HG03045 (cell line): ENCODE measurements at regions not wholly inside any gene's neighbourhood (a gene's known extent, or its start where the extent isn't known, plus 50 kb on each side); places are given as distances from the start of the nearest gene placed in this dataset.
"Not testable (repeated sequence)": the region's sequence is repeated elsewhere in the genome, so short reads cannot be mapped to it uniquely, and the experiment has no call there.

Experiments
- ATAC-seq: cut with Tn5 transposase; IDR thresholded peaks from one replicate; pipeline ENCODE4 v1.9.1; 2021; ENCODE audit warnings: mild to moderate bottlenecking, moderate library complexity; ENCODE audit not compliant: unreplicated experiment

DNA sequence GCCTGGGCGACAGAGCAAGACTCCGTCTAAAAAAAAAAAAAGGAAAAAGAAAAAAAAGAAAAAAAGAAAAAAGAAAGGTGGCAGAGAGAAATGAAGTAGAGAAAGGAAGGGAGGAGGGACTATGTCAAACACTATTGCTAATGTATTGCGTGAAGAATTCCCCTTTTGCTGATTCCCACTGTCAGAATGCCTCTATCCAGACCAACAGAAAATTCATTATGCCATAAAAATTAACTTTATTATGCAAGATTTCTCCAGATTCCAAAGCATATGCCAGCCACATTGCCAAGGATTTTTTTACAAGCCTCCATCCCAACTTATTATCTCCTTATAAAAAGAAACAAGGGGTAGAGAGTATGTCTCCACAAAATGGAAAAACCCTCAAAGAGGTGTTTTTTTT lies 209.3 kb downstream of the MTERF1 start:
- ATAC-seq = no peak

DNA sequence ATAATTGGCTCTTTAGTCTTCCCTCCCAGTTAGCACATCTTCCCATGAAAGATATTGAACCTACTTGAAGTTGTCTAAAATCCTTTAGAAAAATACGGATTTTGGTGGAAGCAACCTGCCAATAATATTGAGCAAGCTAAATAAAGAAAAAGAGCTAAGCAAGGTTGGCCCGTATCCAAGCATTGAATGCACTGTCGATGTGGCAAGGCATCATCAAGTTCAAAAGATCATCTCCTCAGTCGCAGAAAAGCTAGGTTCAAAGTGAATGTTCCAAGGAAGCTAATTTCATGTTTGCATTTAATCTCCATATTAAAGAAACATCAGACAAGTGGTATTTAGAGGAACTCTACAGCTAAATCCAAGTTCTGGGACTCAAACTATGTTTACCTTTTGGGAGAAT lies 206.0 kb downstream of the MTERF1 start:
- no peak for ATAC-seq

DNA sequence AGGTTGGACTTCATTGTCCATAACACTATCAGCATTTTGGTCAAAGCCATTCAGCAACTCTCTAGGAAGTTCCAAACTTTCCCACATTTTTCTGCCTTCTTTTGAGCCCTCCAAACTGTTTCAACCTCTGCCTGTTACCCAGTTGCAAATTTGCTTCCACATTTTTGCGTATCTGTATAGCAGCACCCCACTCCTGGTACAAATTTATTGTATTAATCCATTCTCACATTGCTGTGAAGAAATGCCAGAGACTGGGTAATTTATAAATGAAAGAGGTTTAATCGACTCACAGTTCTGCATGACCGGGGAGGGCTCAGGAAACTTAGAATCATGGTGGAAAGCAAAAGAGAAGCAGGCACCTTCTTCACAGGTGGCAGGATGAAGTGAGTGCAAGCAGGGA lies 198.8 kb downstream of the MTERF1 start:
- ATAC-seq = no peak

DNA sequence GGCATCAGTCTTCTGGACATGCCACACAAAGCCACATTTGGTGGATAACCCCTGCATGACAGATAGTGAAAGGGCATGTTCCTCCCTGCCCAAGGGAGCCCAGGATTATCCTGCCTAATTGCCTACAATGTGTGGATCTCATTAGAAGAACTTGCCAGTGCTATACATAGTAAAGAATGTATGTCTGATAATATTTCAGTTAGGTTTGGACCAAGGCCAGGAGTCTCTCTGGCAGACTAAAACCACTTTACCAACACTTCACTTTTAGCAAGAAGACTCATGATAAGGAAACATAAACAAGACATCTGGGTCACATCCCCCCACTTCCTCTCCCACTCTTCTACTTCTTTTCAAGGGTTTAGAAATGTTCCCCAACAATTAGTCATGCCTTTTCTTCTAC lies 196.7 kb downstream of the MTERF1 start:
- ATAC-seq = no peak

DNA sequence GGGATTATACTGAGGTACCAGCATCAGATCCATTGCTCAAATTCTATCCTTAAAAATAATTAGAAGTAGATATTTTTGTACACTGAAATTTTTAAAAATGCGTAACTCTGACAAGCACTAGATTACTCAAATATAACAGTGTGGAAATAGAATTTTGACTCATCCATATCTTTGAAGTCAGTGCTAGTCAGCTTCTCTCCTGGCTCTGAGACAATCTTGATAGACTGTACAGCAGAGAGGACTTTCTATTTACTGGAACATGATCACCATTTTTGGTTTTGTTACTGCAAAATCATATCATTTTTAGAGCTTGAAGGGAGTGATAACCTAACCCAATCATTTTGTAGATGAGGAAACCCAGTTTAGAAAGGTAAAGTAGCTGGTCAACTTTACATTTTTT lies 195.0 kb downstream of the MTERF1 start:
- no peak for ATAC-seq

DNA sequence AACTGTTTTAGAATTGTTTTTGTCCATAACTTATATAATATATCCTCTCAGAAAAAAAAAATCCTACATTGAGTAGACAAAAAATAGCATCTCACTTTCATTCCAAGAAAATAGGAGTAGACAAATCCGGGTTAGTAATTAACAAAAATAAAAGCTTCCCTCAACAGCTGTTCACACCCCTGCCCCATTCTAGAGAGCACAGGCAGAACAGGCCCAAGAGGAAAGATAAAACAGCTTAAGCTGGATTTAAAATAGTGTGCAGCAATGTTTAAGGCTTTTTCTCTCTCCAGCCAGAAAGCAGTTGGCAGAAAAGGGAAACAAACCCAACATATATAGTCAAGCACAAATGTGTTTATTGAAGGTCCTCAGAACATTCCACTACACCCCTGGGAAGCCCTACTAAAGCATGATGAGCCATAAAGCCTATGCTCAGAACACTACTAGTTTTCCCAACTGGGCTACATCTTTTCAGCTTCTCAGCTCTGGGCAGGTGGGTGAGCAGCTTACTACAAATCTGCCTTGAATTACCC lies 189.9 kb downstream of the MTERF1 start:
- no peak for ATAC-seq

DNA sequence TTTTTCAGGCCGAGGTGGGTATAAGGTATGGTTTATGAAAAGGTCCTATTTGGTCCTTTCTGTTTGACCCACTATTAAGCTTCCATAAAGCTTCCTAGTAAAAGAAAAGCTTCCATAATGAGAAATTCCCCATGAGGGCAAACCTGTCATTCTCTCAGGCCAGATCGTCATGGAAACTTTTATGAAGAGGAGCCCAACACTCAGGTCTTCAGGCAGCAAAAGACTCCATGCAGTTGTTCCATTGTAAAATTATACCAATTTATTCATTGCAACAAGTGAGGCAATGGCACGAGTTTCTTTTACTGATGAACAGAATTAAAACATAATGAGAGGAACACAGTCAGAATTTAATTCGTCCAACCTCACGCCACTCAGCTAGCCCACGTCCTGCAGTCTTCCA lies 188.6 kb downstream of the MTERF1 start:
- ATAC-seq = no peak

DNA sequence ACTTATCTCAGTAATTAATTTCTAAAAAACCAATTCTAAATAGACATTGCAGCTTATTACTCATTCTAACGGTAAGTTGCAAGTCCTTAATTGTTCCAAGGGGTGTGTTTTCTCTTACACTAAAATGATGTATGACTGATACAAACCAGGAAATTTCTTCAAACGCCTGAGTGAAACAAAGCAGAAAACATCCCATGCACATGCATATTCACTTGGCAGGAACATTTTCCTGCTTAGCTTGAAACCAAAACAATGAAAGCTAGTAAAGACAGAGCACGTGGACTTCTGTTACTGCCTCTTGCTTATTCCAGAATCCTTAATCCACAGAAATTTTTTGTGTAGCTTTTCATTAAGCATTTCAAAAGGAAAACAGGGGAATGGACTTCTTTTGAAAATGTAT lies 187.7 kb downstream of the MTERF1 start:
- ATAC-seq = no peak

DNA sequence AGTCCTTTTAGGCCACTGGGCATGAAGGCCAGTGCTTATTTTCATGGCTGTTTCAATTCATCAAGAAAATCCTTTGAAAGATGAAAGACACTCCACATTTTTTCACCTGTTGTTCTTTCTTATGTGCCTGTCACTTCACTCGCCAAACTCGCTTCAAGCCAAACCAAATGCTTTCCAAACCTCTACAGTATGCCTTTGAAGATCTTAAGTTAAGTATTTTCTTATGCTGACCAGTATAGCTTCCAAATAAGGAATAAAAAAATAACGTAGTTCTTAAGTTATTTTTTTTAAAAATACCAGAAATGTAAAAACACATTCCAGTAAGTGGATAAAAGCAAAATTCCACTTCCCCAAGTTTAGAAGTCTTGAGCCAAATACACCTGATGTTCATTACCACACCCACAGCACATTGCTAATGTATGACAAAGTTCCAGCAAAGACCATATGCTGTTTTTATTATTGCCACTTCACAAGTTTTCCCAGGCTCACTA lies 186.1 kb downstream of the MTERF1 start:
- ATAC-seq = no peak

DNA sequence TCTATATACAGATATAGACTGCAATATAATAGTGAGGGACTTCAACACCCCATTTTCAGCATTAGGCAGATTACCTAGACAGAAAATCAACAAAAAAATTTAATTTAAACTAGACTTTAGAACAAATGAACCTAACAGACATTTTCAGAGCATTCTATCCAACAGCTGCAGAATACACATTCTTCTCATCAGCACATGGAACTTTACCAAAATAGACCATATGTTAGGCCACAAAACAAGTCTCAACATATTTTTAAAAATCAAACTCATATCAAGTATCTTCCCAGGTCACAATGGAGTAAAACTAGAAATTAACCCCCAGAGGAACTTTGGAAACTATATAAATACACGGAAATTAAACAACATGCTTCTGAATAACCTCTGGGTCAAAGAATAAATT lies 169.6 kb downstream of the MTERF1 start:
- no peak for ATAC-seq

DNA sequence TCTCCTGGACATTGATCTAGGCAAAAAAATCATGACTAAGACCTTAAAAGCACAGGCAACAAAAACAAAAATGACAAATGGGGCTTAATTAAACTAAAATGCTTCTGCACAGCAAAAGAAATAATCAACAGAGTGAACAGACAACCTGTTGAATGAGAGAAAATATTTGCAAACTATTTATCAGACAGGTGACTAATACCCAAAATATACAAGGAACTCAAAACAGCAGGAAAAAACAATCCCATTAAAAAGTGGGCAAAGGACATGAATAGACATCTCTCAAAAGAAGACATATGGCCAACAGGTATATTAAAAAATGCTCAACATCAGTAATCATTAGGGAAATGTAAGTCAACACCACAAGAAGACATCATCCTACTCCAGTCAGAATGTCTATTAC lies 166.8 kb downstream of the MTERF1 start:
- ATAC-seq = no peak

DNA sequence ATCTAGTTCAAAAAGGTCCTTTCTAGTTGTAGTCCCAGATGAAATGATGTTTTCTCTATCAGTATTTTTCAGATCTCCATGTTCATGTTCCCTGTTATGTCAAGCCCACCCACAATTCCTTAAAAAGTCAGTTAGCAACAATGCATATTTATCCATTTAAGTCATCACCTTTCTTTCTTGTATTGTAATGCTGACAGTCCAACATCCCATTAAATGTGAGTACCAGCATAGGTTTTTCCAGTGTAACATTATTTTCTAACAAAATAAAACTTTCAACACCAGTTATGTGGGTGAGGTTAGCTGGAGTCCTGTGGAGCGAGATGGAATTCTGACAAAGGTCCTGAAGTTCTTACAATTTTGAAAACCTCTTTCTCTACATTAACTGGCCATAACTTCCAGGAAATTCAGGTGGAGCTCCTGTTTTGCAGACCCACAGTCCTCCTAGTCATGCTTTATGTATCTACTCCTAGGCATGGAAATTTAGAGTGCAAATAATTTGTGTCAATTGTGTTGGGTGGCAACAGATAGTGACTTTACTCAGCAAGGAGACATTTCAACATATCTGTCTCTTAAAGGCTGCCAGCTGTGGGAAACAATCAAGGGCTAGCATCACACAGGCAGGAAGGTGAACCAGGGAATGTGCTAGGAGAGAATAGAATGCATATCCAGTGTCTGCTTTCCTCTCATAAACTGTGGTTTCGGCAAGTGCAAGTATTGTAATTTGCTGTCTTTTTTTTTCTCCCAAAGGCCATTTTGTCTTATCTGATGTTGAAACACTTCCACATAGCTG lies 162.6 kb downstream of the MTERF1 start:
- no peak for ATAC-seq

DNA sequence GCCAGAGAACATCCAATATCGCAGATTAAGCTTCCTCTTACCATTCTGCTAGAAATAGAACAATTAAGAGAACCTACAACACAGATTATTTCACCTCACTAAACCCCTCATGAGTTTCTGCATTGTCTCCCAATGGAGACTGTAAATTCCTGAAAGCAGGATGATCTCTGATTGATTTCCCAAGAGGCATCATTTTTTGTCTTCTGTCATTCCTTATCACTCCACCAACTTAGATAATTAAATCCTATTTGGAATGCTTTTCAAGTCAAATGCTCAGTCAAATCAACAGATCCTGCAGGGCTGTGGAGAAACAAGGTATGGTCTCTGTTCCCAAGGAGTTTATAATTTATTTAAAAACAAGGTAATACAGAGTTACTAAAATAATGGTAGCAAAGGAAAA lies 161.5 kb downstream of the MTERF1 start:
- no peak for ATAC-seq

DNA sequence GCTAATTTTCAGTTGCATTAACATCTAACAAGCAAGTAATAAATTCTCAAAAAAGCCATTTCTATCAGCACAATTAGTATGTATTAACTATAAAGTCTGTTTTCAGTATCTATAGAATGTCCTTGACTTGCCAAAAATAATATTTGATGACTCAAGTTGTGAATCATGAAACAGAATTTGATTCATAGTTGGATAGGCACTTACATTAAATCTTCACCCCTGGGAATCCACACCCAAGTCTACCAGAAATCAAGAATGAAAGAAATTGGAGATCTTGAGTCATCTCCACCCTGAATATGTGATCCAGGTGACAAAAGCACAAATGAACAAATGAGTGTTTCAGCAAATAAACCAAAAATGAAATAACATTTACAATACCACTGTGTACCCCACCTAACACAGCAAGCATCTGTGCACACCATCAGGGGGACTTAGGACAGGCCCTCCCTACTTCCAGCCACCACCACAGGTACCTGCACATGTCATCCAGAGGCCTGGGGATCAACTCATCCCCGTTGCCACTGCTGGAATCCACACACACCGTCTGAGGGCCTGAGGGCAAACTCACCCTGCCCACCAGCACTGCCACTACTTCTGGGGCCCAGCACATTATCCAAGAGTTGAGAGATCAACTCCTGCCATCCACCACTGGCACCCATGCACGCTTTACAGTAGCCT lies 160.1 kb downstream of the MTERF1 start:
- no peak for ATAC-seq

DNA sequence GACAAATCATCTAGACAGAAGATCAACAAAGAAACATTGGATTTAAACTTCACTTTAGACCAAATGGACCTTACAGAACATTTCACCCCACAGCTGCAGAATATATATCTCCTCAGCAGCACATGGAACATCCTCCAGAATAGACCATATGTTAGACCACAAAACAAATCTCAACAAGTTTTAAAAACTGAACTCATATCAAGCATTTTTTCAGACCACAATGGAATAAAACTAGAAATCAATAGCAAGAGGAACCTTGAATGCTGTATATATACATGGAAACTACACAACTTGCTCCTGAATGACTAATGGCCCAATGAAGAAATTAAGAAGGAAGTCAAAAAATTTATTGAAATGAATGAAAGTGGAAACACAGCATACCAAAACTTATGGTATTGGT lies 157.7 kb downstream of the MTERF1 start:
- ATAC-seq = no peak

DNA sequence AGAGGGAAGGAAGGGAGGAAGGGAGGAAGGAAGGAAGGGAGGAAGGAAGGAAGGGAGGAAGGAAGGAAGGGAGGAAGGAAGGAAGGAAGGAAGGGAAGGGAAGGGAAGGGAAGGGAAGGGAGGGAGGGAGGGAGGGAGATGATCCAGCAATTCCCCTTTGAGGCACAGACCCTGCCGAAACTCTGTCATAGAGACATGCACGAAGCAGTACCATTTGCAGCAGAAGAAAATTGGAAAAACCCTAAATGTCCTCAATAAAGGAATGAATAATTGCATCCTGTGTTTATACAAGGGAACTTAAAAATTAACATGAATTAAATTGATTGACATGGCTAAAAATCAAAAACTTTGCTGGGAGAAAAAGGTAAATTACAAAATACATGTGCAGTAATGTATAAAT lies 151.5 kb downstream of the MTERF1 start:
- not testable (repeated sequence) for ATAC-seq

DNA sequence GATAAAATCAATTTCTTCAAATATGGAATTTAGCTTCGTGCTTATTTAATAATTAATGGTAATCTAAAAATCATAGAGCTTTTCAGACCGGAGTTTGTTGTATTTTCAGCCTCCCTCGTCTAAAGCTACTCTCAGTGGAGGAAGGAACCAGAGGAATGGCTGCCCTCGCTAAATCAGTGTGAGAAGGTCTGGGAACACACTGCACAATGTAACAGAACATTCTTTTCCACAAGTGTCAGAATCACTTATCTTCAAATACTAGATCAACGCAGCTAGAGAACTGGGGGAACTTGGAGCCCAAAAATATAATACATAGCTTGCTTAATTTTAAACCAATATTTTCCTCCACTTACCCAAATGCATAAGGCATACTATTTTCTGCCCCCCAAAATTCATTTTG lies 148.5 kb downstream of the MTERF1 start:
- ATAC-seq = no peak

DNA sequence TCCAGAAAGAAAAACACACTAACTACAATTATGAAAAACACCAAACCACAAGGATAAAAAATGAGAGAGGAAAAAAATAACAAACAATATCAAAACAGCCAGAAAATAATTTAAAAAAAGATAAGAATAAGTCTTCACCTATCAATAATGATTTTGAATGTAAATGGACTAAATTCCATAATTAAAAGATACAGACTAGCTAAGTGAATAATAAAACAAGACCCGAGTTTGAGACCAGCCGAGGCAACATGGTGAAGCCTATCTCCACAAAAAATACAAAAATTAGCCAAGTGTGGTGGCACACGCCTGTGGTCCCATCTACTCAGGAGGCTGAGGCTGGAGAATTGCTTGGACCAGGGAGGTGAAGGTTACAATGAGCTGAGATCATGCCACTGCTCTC lies 131.1 kb downstream of the MTERF1 start:
- no peak for ATAC-seq

DNA sequence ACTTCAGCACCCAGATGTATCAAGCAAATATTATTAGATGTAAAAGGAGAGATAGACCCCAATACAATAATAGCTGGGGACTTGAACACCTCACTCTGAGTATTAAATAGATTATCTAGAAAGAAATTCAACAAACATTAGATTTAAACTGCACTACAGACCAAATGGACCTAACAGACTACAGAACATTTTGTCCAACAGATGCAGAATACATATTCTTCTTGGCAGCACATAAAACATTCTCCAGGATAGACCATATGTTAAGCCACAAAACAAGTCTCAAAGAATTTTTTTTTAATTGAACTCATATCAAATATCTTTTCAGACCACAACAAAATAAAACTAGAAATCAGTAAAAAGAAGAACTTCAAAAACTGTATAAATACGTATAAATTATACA lies 130.4 kb downstream of the MTERF1 start:
- ATAC-seq = no peak

DNA sequence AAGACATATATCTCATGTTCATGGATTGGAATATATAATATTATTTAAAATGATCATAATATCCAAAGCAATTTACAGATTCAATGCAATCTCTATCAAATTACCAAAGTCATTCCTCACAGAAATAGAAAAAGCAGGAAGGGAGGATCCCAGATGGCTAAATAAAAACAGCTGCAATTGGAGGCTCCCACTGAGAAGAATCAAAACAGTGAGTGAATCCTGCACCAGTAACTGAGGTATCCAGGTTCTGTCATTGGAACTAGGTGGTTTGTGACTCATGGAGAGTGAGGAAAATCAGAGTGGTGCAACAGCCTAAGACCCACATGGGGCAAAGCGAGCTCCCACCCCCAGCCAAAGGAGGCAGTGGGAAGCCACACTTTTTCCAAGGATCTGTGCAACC lies 128.4 kb downstream of the MTERF1 start:
- ATAC-seq = no peak

DNA sequence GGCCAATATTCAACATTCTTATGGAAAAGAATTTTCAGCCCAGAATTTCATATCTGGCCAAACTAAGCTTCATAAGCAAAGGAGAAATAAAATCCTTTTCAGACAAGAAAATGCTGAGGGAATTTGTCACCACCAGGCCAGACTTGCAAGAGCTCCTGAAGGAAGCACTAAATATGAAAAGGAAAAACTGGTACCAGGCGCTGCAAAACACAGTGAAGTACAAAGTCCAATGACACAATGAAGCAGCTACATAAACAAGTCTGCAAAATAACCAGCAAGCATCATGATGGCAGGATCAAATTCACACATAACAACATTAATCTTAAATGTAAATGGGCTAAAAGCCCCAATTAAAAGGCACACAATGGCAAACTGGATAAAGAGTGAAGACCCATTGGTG lies 126.2 kb downstream of the MTERF1 start:
- not testable (repeated sequence) for ATAC-seq

DNA sequence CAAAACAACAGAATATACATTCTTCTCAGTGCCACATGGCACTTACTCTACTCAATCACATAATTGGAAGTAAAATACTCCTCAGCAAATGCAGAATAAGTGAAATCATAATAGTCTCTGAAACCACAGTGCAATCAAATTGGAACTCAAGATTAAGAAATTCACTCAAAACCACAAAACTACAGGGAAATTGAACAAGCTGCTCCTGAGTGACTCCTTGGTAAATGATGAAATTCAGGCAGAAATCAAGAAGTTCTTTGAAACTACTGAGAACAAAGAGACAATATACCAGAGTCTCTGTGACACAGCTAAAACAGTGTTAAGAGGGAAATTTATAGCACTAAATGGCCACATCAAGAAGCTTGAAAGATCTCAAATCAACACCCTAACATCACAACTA lies 125.4 kb downstream of the MTERF1 start:
- ATAC-seq = not testable (repeated sequence)
